Neural cell (in vitro differentiated cells): ENCODE measurements at regions not wholly inside any gene's neighbourhood (a gene's known extent, or its start where the extent isn't known, plus 50 kb on each side); places are given as distances from the start of the nearest gene placed in this dataset.

Source experiments
- EP300 ChIP-seq: fragments of 450-650 bp; conservative IDR thresholded peaks from 2 replicates; pipeline ENCODE4 v1.6.1; 2014; ENCODE audit warnings: antibody characterized with exemption, mild to moderate bottlenecking, moderate library complexity; ENCODE audit not compliant: poor library complexity, severe bottlenecking
- EZH2 ChIP-seq: fragments of 200-600, 300-800 bp; shearing (Covaris generic), sonication (generic); IDR thresholded peaks from 2 replicates; pipeline ENCODE4 v1.6.1; 2014; ENCODE audit warnings: antibody characterized with exemption, low read length, borderline replicate concordance, mild to moderate bottlenecking; ENCODE audit not compliant: insufficient read depth, poor library complexity, severe bottlenecking
- MXI1 ChIP-seq: fragments of 450-650 bp; conservative IDR thresholded peaks from 2 replicates; pipeline ENCODE4 v1.6.1; 2014; ENCODE audit warnings: antibody characterized with exemption, mild to moderate bottlenecking; ENCODE audit not compliant: poor library complexity, severe bottlenecking
- POLR2AphosphoS5 ChIP-seq: IDR thresholded peaks from 2 replicates; pipeline ENCODE4 v1.6.1; 2012
- RAD21 ChIP-seq: fragments of 450-650 bp; conservative IDR thresholded peaks from 2 replicates; pipeline ENCODE4 v1.6.1; 2014; ENCODE audit warnings: antibody characterized with exemption, mild to moderate bottlenecking, moderate library complexity
- SMC3 ChIP-seq: fragments of 450-650 bp; conservative IDR thresholded peaks from 2 replicates; pipeline ENCODE4 v1.6.1; 2014; ENCODE audit warnings: antibody characterized with exemption, mild to moderate bottlenecking, moderate library complexity; ENCODE audit not compliant: poor library complexity
- TF ChIP-seq, protein P1 (sequence below): fragments of 450-650 bp; IDR thresholded peaks from 2 replicates; pipeline ENCODE4 v1.5.1; 2014; ENCODE audit warnings: antibody characterized with exemption, mild to moderate bottlenecking, moderate library complexity; ENCODE audit not compliant: poor library complexity, severe bottlenecking

GRCh38 chr4:184924516-184924915, 93.8 kb upstream of the HELT start:
- TF ChIP-seq MXI1 (no peak), EZH2 (no peak), RAD21 (no peak), SMC3 (no peak), EP300 (no peak), POLR2AphosphoS5 (no peak)
- TF ChIP-seq, protein P1, sequence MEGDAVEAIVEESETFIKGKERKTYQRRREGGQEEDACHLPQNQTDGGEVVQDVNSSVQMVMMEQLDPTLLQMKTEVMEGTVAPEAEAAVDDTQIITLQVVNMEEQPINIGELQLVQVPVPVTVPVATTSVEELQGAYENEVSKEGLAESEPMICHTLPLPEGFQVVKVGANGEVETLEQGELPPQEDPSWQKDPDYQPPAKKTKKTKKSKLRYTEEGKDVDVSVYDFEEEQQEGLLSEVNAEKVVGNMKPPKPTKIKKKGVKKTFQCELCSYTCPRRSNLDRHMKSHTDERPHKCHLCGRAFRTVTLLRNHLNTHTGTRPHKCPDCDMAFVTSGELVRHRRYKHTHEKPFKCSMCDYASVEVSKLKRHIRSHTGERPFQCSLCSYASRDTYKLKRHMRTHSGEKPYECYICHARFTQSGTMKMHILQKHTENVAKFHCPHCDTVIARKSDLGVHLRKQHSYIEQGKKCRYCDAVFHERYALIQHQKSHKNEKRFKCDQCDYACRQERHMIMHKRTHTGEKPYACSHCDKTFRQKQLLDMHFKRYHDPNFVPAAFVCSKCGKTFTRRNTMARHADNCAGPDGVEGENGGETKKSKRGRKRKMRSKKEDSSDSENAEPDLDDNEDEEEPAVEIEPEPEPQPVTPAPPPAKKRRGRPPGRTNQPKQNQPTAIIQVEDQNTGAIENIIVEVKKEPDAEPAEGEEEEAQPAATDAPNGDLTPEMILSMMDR, result no peak
